Activated CD4-positive, alpha-beta T cell treated with anti-CD3 and anti-CD28 coated beads, Interleukin-2, amount 10 ng/mL, durations not matched to agents 7 days and 5 days (primary cell): ENCODE measurements at regions not wholly inside any gene's neighbourhood (a gene's known extent, or its start where the extent isn't known, plus 50 kb on each side); places are given as distances from the start of the nearest gene placed in this dataset.

Source experiments
- CTCF ChIA-PET: fragments of 350-600 bp; sonication (Branson Sonifier 250); formaldehyde crosslinking; loops from one replicate; lab custom pipeline; 2021; ENCODE audit warnings: antibody characterized with exemption; lab: Charles Lee
- POLR2A ChIA-PET: fragments of 350-600 bp; sonication (Branson Sonifier 250); formaldehyde crosslinking; loops from one replicate; lab custom pipeline; 2021; ENCODE audit warnings: antibody characterized with exemption; lab: Charles Lee
- DNase-seq: peaks from one replicate; pipeline ENCODE4 v3.0.0-alpha.2; 2020
- H3K27ac Mint-ChIP-seq: one replicate; pipeline ENCODE4 v1.8.0; 2021; ENCODE audit warnings: mild to moderate bottlenecking, moderate library complexity, mixed read lengths
- H3K27me3 Mint-ChIP-seq: one replicate; pipeline ENCODE4 v1.8.0; 2021; ENCODE audit warnings: mixed read lengths
- H3K36me3 Mint-ChIP-seq: one replicate; pipeline ENCODE4 v1.8.0; 2021; ENCODE audit warnings: low read depth, mixed read lengths
- H3K4me1 Mint-ChIP-seq: one replicate; pipeline ENCODE4 v1.8.0; 2021; ENCODE audit warnings: mixed read lengths
- H3K4me3 Mint-ChIP-seq: one replicate; pipeline ENCODE4 v1.8.0; 2021; ENCODE audit warnings: mild to moderate bottlenecking, moderate library complexity, mixed read lengths
- H3K9me3 Mint-ChIP-seq: one replicate; pipeline ENCODE4 v1.8.0; 2021; ENCODE audit warnings: mixed read lengths

- Mint-ChIP-seq H3K9me3 (peaks cover 2% of the 10 kb centered on the region), H3K27me3 (no peaks in the 10 kb centered on the region), H3K27ac (no peak overlapping the region), H3K4me3 (no peak overlapping the region), H3K4me1 (no peaks in the 10 kb centered on the region), H3K36me3 (no peaks in the 10 kb centered on the region)
- DNase-seq = no peak
- ChIA-PET POLR2A (no interaction called here), CTCF (no interaction called here)
Observed at GRCh38 chr18:61222206-61222605, 111.0 kb upstream of the CDH20 start.

- Mint-ChIP-seq H3K36me3 (no peaks in the 10 kb centered on the region), H3K9me3 (peaks cover 2% of the 10 kb centered on the region), H3K4me3 (no peak overlapping the region), H3K27ac (no peak overlapping the region), H3K4me1 (no peaks in the 10 kb centered on the region), H3K27me3 (no peaks in the 10 kb centered on the region)
- ChIA-PET POLR2A (no interaction called here), CTCF (no interaction called here)
- DNase-seq = no peak
Observed at GRCh38 chr18:61225336-61225735, 107.9 kb upstream of the CDH20 start.

- no peaks in the 10 kb centered on the region for H3K27me3 Mint-ChIP-seq
- H3K27ac Mint-ChIP-seq = no peak overlapping the region
- no peaks in the 10 kb centered on the region for H3K9me3 Mint-ChIP-seq
- DNase-seq = no peak
- H3K4me1 Mint-ChIP-seq = no peaks in the 10 kb centered on the region
- no peaks in the 10 kb centered on the region for H3K36me3 Mint-ChIP-seq
- ChIA-PET CTCF (no interaction called here), POLR2A (no interaction called here)
- no peak overlapping the region for H3K4me3 Mint-ChIP-seq
Observed at GRCh38 chr18:61236356-61237057, 96.7 kb upstream of the CDH20 start.

GRCh38 chr18:61237529-61237928, 95.7 kb upstream of the CDH20 start:
- Mint-ChIP-seq H3K27ac (no peak overlapping the region), H3K27me3 (no peaks in the 10 kb centered on the region), H3K9me3 (no peaks in the 10 kb centered on the region), H3K36me3 (no peaks in the 10 kb centered on the region), H3K4me1 (no peaks in the 10 kb centered on the region), H3K4me3 (no peak overlapping the region)
- CTCF ChIA-PET = no interaction called here
- POLR2A ChIA-PET = no interaction called here
- DNase-seq = no peak

GRCh38 chr18:61239051-61239450, 94.2 kb upstream of the CDH20 start:
- no peak for DNase-seq
- CTCF ChIA-PET = no interaction called here
- H3K4me1 Mint-ChIP-seq = no peaks in the 10 kb centered on the region
- no peak overlapping the region for H3K27ac Mint-ChIP-seq
- H3K9me3 Mint-ChIP-seq = no peaks in the 10 kb centered on the region
- H3K27me3 Mint-ChIP-seq = no peaks in the 10 kb centered on the region
- POLR2A ChIA-PET = no interaction called here
- H3K36me3 Mint-ChIP-seq = no peaks in the 10 kb centered on the region
- no peak overlapping the region for H3K4me3 Mint-ChIP-seq

GRCh38 chr18:61241260-61241853, 91.9 kb upstream of the CDH20 start:
- no peak for DNase-seq
- no peak overlapping the region for H3K27ac Mint-ChIP-seq
- H3K9me3 Mint-ChIP-seq = no peaks in the 10 kb centered on the region
- H3K27me3 Mint-ChIP-seq = no peaks in the 10 kb centered on the region
- H3K4me3 Mint-ChIP-seq = no peak overlapping the region
- ChIA-PET CTCF (no interaction called here), POLR2A (no interaction called here)
- no peaks in the 10 kb centered on the region for H3K4me1 Mint-ChIP-seq
- no peaks in the 10 kb centered on the region for H3K36me3 Mint-ChIP-seq

- Mint-ChIP-seq H3K4me1 (no peaks in the 10 kb centered on the region), H3K36me3 (no peaks in the 10 kb centered on the region), H3K27me3 (no peaks in the 10 kb centered on the region), H3K4me3 (no peak overlapping the region), H3K9me3 (no peaks in the 10 kb centered on the region), H3K27ac (no peak overlapping the region)
- ChIA-PET CTCF (no interaction called here), POLR2A (no interaction called here)
- DNase-seq = no peak
Observed at GRCh38 chr18:61244632-61245031, 88.6 kb upstream of the CDH20 start.

- Mint-ChIP-seq H3K4me1 (no peaks in the 10 kb centered on the region), H3K27me3 (no peaks in the 10 kb centered on the region), H3K36me3 (no peaks in the 10 kb centered on the region), H3K4me3 (no peak overlapping the region), H3K27ac (no peak overlapping the region), H3K9me3 (no peaks in the 10 kb centered on the region)
- ChIA-PET CTCF (no interaction called here), POLR2A (no interaction called here)
- DNase-seq = no peak
Observed at GRCh38 chr18:61245276-61245675, 88.0 kb upstream of the CDH20 start.

- CTCF ChIA-PET = no interaction called here
- H3K27ac Mint-ChIP-seq = no peak overlapping the region
- H3K4me1 Mint-ChIP-seq = no peaks in the 10 kb centered on the region
- H3K4me3 Mint-ChIP-seq = no peak overlapping the region
- POLR2A ChIA-PET = no interaction called here
- DNase-seq = no peak
- H3K36me3 Mint-ChIP-seq = no peaks in the 10 kb centered on the region
- H3K27me3 Mint-ChIP-seq = no peaks in the 10 kb centered on the region
- no peaks in the 10 kb centered on the region for H3K9me3 Mint-ChIP-seq
Observed at GRCh38 chr18:61248589-61248988, 84.6 kb upstream of the CDH20 start.

GRCh38 chr18:61256291-61256690, 76.9 kb upstream of the CDH20 start:
- CTCF ChIA-PET = no interaction called here
- no peaks in the 10 kb centered on the region for H3K9me3 Mint-ChIP-seq
- no peak for DNase-seq
- no peak overlapping the region for H3K27ac Mint-ChIP-seq
- no peak overlapping the region for H3K4me3 Mint-ChIP-seq
- H3K27me3 Mint-ChIP-seq = no peaks in the 10 kb centered on the region
- POLR2A ChIA-PET = no interaction called here
- H3K4me1 Mint-ChIP-seq = no peaks in the 10 kb centered on the region
- no peaks in the 10 kb centered on the region for H3K36me3 Mint-ChIP-seq

- Mint-ChIP-seq H3K9me3 (no peaks in the 10 kb centered on the region), H3K4me1 (no peaks in the 10 kb centered on the region), H3K27ac (no peak overlapping the region), H3K36me3 (no peaks in the 10 kb centered on the region), H3K4me3 (no peak overlapping the region), H3K27me3 (no peaks in the 10 kb centered on the region)
- no peak for DNase-seq
- CTCF ChIA-PET = interaction anchor here (1.1 kb wide), 1 partner anchor 23 kb away, joined by 3 read pairs; no protein-coding TSS in a partner anchor
- POLR2A ChIA-PET = no interaction called here
Observed at GRCh38 chr18:61261870-61262269, 71.4 kb upstream of the CDH20 start.

GRCh38 chr18:61272793-61273192, 60.4 kb upstream of the CDH20 start:
- CTCF ChIA-PET = no interaction called here
- H3K36me3 Mint-ChIP-seq = no peaks in the 10 kb centered on the region
- DNase-seq = no peak
- no peaks in the 10 kb centered on the region for H3K4me1 Mint-ChIP-seq
- H3K27me3 Mint-ChIP-seq = no peaks in the 10 kb centered on the region
- POLR2A ChIA-PET = no interaction called here
- no peaks in the 10 kb centered on the region for H3K9me3 Mint-ChIP-seq
- no peak overlapping the region for H3K27ac Mint-ChIP-seq
- H3K4me3 Mint-ChIP-seq = no peak overlapping the region

GRCh38 chr18:61273533-61273932, 59.7 kb upstream of the CDH20 start:
- ChIA-PET CTCF (no interaction called here), POLR2A (no interaction called here)
- DNase-seq = no peak
- Mint-ChIP-seq H3K4me3 (no peak overlapping the region), H3K36me3 (no peaks in the 10 kb centered on the region), H3K27me3 (no peaks in the 10 kb centered on the region), H3K9me3 (no peaks in the 10 kb centered on the region), H3K4me1 (no peaks in the 10 kb centered on the region), H3K27ac (no peak overlapping the region)

- CTCF ChIA-PET = no interaction called here
- Mint-ChIP-seq H3K9me3 (no peaks in the 10 kb centered on the region), H3K4me1 (no peaks in the 10 kb centered on the region), H3K36me3 (no peaks in the 10 kb centered on the region), H3K27ac (no peak overlapping the region), H3K27me3 (no peaks in the 10 kb centered on the region), H3K4me3 (no peak overlapping the region)
- POLR2A ChIA-PET = no interaction called here
- DNase-seq = no peak
Observed at GRCh38 chr18:61274416-61274960, 58.7 kb upstream of the CDH20 start.
